K562 (cell line): ENCODE measurements at regions not wholly inside any gene's neighbourhood (a gene's known extent, or its start where the extent isn't known, plus 50 kb on each side); places are given as distances from the start of the nearest gene placed in this dataset.

Source experiments
- ATAC-seq: fragments of 200-7000 bp; cut with Tn5 transposase; 3 replicates; pipeline ENCODE4 v1.9.1; 2020; ENCODE audit warnings: moderate library complexity
- BruUV-seq: library from RNA; stranded (reverse); fragments of 400-500 nt; replicated peaks from 2 replicates; lab custom pipeline; 2021; lab: Mats Ljungman, UMichigan
- CTCF ChIA-PET: fragments of 300-600 bp; formaldehyde crosslinking; extraction: SDS; loops from one replicate; lab custom pipeline; 2021; ENCODE audit warnings: low intra/inter-chr PET ratio; lab: Yijun Ruan, JAX
- POLR2A ChIA-PET: fragments of 300-600, 350-650 bp; sonication (Branson Sonifier 250); formaldehyde crosslinking; extraction: SDS; loops from one replicate; lab custom pipeline; 2021; ENCODE audit warnings: antibody characterized with exemption, inconsistent platforms; lab: Yijun Ruan, JAX
- DNase-seq, 4 experiments: peaks; one replicate each; pipeline versions ENCODE4 v3.0.0 to v3.0.0-alpha.2; 2011 to 2018; ENCODE audit warnings: low spot score in 3 of 4, mixed read lengths in 3 of 4; ENCODE audit errors: extremely low read depth in 1 of 4
- FAIRE-seq: peaks from 2 replicates; lab custom pipeline; 2011; peaks lifted over from hg19 to GRCh38; lab: Jason Lieb, UNC
- H2AFZ ChIP-seq: 2 replicates; pipeline ENCODE4 v1.6.0; 2011; ENCODE audit warnings: low read depth, low read length, control low read depth, inconsistent platforms
- H3K27ac ChIP-seq: fragments of 200-600 bp; 3 replicates; pipeline ENCODE4 v1.8.0; 2011; ENCODE audit warnings: low read depth, mild to moderate bottlenecking, control low read depth, inconsistent platforms, low read length, moderate library complexity, mixed read lengths; ENCODE audit errors: extremely low read depth
- H3K27me3 ChIP-seq, 2 experiments: fragments of 300-600 bp in 1 of 2; 2 replicates in 1 of 2; 3 replicates in 1 of 2; pipeline versions ENCODE4 v1.6.0 to v1.8.0; 2011; ENCODE audit warnings: inconsistent platforms in 2 of 2, low read length in 2 of 2, mild to moderate bottlenecking in 1 of 2, mixed read lengths in 1 of 2, moderate library complexity in 1 of 2; ENCODE audit not compliant: control insufficient read depth in 2 of 2, insufficient read depth in 2 of 2
- H3K36me3 ChIP-seq: fragments of 300-600 bp; 3 replicates; pipeline ENCODE4 v1.8.0; 2011; ENCODE audit warnings: mild to moderate bottlenecking, low read length, inconsistent platforms; ENCODE audit not compliant: control insufficient read depth, insufficient read depth
- H3K4me1 ChIP-seq, 2 experiments: fragments of 200-600 bp in 1 of 2; replicated peaks in 1 of 2; 2 replicates in 1 of 2; 3 replicates in 1 of 2; pipeline versions ENCODE4 v1.5.1 to v1.8.0; 2011; ENCODE audit warnings: inconsistent platforms in 2 of 2, low read length in 2 of 2, mild to moderate bottlenecking in 1 of 2, mixed read lengths in 1 of 2, moderate library complexity in 1 of 2; ENCODE audit not compliant: control insufficient read depth in 2 of 2, insufficient read depth in 2 of 2
- H3K4me2 ChIP-seq: 2 replicates; pipeline ENCODE4 v1.6.1; 2011; ENCODE audit warnings: low read length, control low read depth, inconsistent platforms, mixed read lengths; ENCODE audit not compliant: insufficient read depth
- H3K4me3 ChIP-seq: fragments of 200-600 bp; sonication (generic), shearing (Covaris generic); 2 replicates; pipeline ENCODE4 v1.5.1; 2016; ENCODE audit warnings: control low read depth, inconsistent platforms
- H3K79me2 ChIP-seq: fragments of 200-600 bp; 3 replicates; pipeline ENCODE4 v1.8.0; 2011; ENCODE audit warnings: low read length, inconsistent platforms; ENCODE audit not compliant: control insufficient read depth, insufficient read depth
- H3K9ac ChIP-seq, 2 experiments: 2 replicates each; pipeline versions ENCODE4 v1.6.0 to v1.6.1; 2011; ENCODE audit warnings: low read depth in 2 of 2, low read length in 2 of 2, control low read depth in 1 of 2, inconsistent platforms in 1 of 2, mild to moderate bottlenecking in 1 of 2, mixed read lengths in 1 of 2; ENCODE audit not compliant: insufficient read depth in 1 of 2
- H3K9me1 ChIP-seq: one replicate; pipeline ENCODE4 v1.6.0; 2011; ENCODE audit warnings: inconsistent platforms, mild to moderate bottlenecking, low read length, moderate library complexity; ENCODE audit not compliant: control insufficient read depth, insufficient read depth
- H3K9me3 ChIP-seq: replicated peaks from 2 replicates; pipeline ENCODE4 v1.5.1; 2011; ENCODE audit warnings: low read depth, low read length, inconsistent platforms; ENCODE audit not compliant: control insufficient read depth, insufficient read depth
- H4K20me1 ChIP-seq: replicated peaks from 2 replicates; pipeline ENCODE4 v1.6.1; 2011; ENCODE audit warnings: low read length, inconsistent platforms, mixed read lengths; ENCODE audit not compliant: control insufficient read depth, insufficient read depth
- ASH1L ChIP-seq: fragments of 450-650 bp; IDR thresholded peaks from 2 replicates; pipeline ENCODE4 v1.6.1; 2018; ENCODE audit warnings: borderline replicate concordance, mild to moderate bottlenecking, low read depth; ENCODE audit not compliant: partially characterized antibody
- ERF ChIP-seq: fragments of 450-650 bp; formaldehyde crosslinking; IDR thresholded peaks from 2 replicates; pipeline ENCODE4 v1.4.0; 2020; ENCODE audit warnings: mild to moderate bottlenecking, mixed read lengths
- NFE2 ChIP-seq: IDR thresholded peaks from 2 replicates; pipeline ENCODE4 v1.6.1; 2014; ENCODE audit warnings: antibody characterized with exemption, low read depth
- SETDB1 ChIP-seq: IDR thresholded peaks from one replicate; pipeline ENCODE4 v1.6.1; 2012; ENCODE audit warnings: low read length, control low read depth, inconsistent platforms
- U2AF2 ChIP-seq: fragments of 200-400 bp; formaldehyde crosslinking; optimal IDR thresholded peaks from 2 replicates; pipeline ENCODE3; 2017; ENCODE audit warnings: low read depth, mild to moderate bottlenecking, low read length
- ZBTB17 ChIP-seq: fragments of 450-650 bp; formaldehyde crosslinking; IDR thresholded peaks from 2 replicates; pipeline ENCODE4 v1.4.0; 2020; ENCODE audit warnings: mild to moderate bottlenecking
- WGBS: fragments of 100-300 bp; shearing (Covaris generic); methylation state at CpG from one replicate; pipeline ENCODE4 v1.1.6; 2016; ENCODE audit warnings: low coverage, mixed read lengths; ENCODE audit not compliant: insufficient coverage; ENCODE audit errors: missing lambda C conversion rate; 5-methylcytosine and 5-hydroxymethylcytosine counted together
- in situ Hi-C: fragments of 300-500 bp; cut with MboI; formaldehyde crosslinking; loops from 4 replicates; pipeline ENCODE4 v1.15.0; 2018; ENCODE audit warnings: inconsistent platforms, mixed read lengths
- intact Hi-C: fragments of 100-400 bp; cut with micrococcal nuclease; formaldehyde crosslinking; loops from 2 replicates; pipeline ENCODE4 v1.14.2; 2022
- TF ChIP-seq, protein P1 (sequence below): fragments of 250-450 bp; sonication (Bioruptor Pico); IDR thresholded peaks from 2 replicates; pipeline ENCODE4 v1.4.0; 2020; ENCODE audit warnings: mild to moderate bottlenecking, moderate library complexity
- TF ChIP-seq, protein P2 (sequence below): fragments of 250-450 bp; sonication (Bioruptor Pico); IDR thresholded peaks from 2 replicates; pipeline ENCODE4 v1.5.0; 2021; ENCODE audit warnings: mild to moderate bottlenecking, moderate library complexity

GRCh38 chr2:180540761-180541160 is 439.6 kb upstream of the UBE2E3 start:
- WGBS, result 0% methylated on average over 8 of the region's 8 CpGs
- Histone ChIP-seq H3K9me3 (no peaks in the 10 kb centered on the region), H4K20me1 (no peaks in the 10 kb centered on the region), H3K9ac (no peak overlapping the region), H3K79me2 (no peaks in the 10 kb centered on the region), H3K36me3 (no peaks in the 10 kb centered on the region), H2AFZ (no peak overlapping the region), H3K4me2 (no peak overlapping the region), H3K9me1 (no peaks in the 10 kb centered on the region), H3K4me3 (no peak overlapping the region), H3K27me3 (no peaks in the 10 kb centered on the region), H3K27ac (no peak overlapping the region), H3K4me1 (no peaks in the 10 kb centered on the region)
- in situ Hi-C loops (no loop called here), intact Hi-C loops (no loop called here)
- POLR2A ChIA-PET, result no interaction called here
- DNase-seq (no peak), FAIRE-seq (no peak), ATAC-seq (no peak)
- TF ChIP-seq U2AF2, result no peak
- no peak for TF ChIP-seq ERF (CRISPR knock-in tag)
- no peak for TF ChIP-seq NFE2
- no peak for TF ChIP-seq SETDB1
- TF ChIP-seq, protein P1, sequence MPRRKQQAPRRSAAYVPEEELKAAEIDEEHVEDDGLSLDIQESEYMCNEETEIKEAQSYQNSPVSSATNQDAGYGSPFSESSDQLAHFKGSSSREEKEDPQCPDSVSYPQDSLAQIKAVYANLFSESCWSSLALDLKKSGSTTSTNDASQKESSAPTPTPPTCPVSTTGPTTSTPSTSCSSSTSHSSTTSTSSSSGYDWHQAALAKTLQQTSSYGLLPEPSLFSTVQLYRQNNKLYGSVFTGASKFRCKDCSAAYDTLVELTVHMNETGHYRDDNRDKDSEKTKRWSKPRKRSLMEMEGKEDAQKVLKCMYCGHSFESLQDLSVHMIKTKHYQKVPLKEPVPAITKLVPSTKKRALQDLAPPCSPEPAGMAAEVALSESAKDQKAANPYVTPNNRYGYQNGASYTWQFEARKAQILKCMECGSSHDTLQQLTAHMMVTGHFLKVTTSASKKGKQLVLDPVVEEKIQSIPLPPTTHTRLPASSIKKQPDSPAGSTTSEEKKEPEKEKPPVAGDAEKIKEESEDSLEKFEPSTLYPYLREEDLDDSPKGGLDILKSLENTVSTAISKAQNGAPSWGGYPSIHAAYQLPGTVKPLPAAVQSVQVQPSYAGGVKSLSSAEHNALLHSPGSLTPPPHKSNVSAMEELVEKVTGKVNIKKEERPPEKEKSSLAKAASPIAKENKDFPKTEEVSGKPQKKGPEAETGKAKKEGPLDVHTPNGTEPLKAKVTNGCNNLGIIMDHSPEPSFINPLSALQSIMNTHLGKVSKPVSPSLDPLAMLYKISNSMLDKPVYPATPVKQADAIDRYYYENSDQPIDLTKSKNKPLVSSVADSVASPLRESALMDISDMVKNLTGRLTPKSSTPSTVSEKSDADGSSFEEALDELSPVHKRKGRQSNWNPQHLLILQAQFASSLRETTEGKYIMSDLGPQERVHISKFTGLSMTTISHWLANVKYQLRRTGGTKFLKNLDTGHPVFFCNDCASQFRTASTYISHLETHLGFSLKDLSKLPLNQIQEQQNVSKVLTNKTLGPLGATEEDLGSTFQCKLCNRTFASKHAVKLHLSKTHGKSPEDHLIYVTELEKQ, result no peak
- no peak for TF ChIP-seq ZBTB17 (CRISPR knock-in tag)
- TF ChIP-seq ASH1L, result no peak
- TF ChIP-seq, protein P2, sequence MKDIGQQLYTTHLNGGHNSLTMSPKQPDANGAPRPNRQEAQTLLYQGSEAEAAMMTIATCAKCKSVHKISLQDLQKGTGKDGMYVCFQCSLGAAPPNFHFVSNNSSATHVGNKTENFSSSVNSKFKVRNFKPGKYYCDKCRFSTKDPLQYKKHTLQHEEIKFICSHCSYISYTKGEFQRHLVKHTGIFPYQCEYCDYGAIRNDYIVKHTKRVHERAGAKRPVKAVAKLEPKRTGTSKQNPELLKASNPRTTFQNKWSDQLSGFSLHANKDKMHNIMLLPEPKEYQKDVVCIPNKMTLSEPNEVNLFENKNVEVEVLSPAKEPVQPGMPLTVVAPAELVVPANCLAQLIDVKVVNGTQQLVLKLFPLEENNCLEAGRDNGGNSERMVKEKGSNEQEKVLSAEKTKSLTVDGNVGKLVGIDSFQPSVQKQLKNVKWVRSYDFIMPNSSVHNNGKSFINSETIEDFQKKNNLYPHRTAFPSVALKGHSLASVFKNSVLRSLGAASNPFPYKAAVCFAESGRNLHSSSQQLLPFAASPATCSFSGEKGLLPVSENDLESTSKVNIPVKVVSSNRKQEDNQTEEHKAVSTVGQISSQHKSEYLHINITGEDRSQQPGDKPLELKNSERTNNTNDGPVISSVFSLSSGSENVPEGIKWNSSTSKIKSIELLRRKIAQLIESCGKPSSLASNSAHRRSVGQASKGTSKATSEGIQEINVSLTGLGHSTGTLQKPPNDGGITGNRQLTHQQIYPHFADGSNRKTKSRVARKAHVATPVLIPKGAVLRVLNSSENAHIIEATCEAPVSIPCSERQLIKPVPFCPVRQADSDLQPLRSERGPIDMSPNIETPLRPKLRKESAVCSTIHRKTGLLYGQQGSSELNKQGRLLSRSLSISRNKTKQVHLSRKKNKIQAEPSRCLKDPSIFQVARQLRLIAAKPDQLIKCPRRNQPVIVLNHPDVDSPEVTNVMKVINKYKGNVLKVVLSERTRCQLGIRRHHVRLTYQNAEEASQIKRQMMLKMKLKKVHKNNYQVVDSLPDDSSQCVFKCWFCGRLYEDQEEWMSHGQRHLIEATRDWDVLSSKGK, result no peak
- BruUV-seq, result no TSS peak
- CTCF ChIA-PET, result no interaction called here
